Activated CD8-positive, alpha-beta memory T cell treated with anti-CD3 and anti-CD28 coated beads for 48 hours (primary cell): ENCODE measurements at regions not wholly inside any gene's neighbourhood (a gene's known extent, or its start where the extent isn't known, plus 50 kb on each side); places are given as distances from the start of the nearest gene placed in this dataset.

Experiments used
- DNase-seq, 3 experiments: peaks; one replicate each; pipeline ENCODE4 v3.0.0-alpha.2; 2020; ENCODE audit warnings: low read depth in 2 of 3, low spot score in 2 of 3

DNA sequence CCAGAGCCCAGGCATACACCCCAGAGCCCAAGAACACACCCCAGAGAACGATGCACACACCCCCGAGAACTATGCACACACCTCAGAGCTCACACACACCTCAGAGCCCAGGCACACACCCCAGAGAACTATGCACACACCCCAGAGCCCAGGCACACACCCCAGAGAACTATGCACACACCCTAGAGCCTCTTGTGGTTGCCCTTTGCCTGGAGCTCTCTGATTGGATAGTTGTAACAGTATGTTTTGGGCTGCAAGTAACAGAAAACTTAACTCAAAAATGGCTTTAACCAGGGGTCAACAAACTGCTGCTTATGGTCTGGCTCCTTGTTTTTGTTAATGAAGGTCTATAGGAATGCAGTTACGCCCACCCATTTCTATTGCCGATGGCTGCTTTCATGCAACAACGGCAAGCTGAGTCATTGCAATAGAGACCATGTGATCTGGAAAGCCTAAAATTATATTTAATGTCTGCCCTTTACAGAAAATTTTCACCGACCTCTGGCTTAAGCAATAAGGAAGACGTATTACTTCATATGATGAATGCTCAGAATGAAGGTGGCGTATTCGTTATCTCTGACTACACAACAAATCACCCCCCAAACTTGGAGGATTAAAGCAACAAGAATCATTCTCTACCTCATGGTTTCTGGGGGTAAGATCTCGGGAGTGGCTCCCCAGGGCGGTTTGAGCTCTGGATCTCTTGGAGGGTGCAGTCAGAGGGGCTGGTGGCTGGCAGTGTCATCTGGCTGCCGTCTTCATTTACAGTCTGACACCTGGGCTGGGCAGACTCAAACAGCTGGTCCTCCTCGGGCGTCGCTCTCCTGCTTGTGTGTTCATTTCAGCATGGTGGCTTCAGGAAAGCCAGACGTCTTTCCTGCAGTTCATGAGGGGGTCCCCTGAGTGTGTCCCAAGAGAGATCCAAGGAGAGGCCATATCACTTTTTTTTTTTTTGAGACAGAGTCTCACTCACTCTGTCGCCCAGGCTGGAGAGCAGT, 66.3 kb upstream of the NCOR2 start:
- no peak for DNase-seq

DNA sequence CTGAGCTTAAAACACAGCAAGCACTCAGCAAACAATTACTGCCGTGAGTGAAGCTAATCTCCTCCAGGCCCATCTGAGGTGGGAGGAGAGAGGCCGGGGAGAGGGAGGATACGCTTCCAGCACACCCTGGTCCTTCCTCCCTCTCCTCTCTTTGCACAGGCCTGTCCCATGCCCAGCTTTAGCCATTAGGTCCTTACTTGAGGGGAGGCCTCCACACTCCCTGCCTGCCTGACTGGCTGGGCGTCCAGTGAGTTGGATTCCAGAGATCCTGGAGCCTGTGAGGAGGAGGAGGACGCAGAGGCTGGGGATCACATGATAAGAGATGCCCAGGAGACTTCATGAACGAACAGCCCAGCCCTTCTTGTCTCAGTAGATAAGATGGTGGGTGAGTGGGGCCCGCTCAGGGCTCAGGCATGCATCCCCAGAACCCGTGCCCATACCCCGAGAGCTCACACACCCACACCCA, 65.1 kb upstream of the NCOR2 start:
- no peak for DNase-seq

DNA sequence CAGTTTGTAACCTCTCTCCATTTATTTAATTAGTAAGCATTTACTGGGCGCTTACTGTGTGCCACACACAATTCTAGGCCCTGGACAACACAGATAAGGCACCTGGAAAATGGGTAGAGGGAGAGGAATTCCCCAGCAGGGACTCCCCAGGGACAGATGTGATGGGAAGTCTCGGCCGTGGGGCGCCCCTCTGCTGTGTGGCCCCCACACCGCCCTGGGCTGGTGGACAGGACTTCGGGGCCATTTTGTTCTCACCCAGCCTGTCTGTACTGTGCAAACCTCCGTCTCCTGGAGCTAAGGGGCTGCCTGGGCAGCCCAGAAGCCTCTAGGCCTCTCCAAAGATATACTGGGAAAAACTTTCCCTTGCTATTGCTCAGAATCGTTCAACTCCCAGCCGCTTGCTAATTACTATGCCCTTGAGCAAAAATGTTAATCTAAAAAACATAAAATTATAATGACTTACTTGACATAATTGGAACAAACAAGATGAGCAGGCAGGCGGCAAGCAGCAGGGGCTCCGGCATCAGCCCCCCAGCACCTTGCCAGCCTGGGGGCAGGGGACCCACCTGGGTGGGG, 64.4 kb upstream of the NCOR2 start:
- DNase-seq, result no peak

DNA sequence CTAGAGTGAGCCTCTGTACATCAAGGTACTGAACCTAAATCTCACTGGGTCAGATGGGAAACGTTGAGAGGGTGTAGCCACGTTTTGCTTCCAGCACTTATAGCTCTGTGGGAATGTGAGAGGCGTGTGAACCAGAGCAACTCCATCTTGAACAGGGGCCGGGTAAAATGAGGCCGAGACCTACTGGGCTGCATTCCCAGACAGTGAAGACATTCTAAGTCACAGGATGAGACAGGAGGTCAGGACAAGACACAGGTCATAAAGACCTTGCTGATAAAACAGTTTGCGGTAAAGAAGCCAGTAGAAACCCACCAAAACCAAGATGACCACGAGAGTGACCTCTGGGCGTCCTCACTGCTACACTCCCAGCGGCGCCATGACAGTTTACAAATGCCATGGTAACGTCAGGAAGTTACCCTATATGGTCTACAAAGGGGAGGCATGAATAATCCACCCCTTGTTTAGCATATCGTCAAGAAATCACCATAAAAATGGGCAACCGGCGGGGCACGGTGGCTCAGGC, 63.4 kb upstream of the NCOR2 start:
- no peak for DNase-seq

DNA sequence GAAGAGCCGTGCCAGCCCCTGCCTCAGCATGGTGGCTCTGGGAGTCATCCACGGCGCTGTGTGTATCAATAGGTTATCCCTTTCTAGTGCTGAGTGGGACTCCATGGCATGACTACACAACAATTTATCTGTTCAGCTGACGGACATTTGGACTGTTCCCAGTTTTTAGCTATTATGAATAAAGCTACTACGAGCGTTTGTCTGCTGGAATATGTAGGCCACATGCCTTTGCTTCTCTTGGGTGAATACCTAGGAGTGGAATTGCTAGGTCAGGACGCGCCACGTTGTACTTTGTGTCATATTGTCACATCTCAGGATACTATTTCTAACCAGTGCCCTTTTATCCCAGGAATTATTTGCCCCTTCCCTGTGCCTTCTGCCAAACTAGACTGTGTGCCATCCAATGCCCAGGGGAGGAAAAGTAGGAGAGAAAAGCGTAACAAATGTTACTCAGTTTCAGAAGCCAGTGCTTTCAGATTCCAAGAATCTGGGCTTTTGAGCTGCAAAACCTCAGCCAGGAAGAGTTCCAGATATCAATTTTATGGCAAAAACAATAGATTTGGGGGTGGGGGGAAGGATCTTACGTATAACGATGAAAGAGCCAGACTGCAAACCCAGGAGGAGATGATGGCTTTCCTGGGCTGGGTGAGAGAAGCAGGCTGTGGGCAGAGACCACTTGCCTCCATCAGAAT, 62.5 kb upstream of the NCOR2 start:
- no peak for DNase-seq

DNA sequence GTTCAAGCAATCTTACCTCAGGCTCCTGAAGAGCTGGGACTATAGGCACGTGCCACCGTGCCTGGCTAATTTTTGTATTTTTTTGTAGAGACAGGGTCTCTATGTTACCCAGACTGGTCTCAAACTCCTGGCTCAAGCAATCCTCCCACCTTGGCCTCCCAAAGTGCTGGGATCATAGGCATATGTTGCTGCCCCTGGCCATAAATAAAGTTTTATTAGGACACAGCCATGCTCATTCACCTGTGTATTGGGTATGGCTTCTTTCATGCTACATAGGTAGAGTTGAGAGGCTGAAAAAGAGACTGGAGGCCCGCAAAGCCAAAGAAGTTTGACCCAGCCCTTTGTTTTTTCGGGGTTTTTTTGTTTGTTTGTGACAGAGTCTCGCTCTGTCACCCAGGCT, 61.7 kb upstream of the NCOR2 start:
- no peak for DNase-seq

DNA sequence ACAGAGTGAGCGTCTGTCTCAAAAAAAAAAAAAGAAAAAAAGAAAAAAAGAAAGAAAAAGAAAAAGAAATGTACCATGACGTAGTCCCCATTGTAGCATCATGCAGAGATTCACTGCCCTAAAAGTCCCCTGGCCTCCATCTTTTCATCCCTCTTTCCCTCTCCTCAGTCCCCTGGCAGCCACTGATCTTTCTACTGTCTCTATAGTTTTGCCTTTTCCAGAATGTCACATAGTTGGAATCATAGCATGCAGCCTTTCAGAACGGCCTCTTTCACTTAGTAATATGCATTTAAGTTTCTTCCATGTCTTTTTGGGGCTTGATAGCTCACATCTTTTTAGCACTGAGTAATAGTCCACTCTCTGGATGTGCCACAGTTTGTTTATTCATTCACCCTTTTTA, 60.5 kb upstream of the NCOR2 start:
- no peak for DNase-seq

DNA sequence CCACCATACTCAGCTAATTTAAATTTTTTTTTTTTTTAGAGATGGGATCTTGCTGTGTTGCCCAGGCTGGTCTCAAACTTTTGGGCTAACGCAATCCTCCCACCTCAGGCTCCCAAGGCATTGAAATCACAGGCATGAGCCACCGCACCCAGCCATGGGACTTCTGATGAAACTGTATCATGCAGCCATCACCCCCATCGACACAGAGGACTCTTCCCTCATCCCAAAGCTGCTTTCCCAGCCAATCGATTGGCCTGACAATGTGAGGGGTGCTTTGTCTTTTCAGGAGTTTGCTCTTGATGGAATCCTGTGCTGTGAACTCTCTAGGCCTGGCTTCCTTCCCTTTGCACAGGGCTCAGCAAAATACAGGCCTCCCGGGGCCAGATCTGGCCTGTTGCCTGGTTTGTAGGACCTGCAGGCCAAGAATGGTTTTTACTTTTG, 59.6 kb upstream of the NCOR2 start:
- no peak for DNase-seq

DNA sequence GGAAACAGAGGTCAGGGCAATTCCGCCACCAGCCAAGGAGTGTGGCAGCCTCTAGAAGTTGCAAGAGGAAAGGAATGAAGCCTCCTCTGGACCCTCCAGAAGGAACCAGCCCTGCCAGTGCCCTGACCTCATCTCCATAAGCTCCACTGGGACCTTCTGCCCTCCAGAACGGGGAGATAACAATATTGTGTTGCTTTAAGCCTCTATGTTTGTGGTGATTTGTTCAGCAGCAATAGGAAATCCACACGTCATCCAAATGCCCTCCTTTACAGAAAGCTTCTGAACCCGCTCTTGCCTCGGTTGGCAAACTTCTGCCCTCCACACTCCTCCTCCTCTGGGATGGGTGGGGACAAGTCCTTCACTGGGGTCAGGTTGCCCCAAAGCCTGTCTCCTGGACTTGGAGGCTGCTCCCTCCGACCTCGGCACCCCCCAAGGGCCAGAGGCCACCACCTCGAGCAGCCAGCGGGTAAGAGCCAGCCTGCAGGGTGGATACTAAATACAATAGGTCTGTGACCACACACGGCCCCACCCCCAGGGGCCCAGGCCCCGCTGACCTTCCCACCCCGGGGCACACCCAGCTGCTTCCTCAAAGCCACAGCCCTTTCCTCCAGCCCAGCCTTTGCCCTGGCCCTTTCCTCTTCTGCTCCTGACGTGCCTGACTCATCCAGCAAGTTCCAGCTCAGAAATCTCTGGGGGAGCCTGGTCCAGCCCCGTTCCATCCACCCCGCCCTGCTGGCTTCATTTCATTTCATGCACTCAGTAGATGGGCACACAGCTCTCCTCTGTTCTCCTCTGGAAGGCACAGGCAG, 58.7 kb upstream of the NCOR2 start:
- DNase-seq, result no peak

DNA sequence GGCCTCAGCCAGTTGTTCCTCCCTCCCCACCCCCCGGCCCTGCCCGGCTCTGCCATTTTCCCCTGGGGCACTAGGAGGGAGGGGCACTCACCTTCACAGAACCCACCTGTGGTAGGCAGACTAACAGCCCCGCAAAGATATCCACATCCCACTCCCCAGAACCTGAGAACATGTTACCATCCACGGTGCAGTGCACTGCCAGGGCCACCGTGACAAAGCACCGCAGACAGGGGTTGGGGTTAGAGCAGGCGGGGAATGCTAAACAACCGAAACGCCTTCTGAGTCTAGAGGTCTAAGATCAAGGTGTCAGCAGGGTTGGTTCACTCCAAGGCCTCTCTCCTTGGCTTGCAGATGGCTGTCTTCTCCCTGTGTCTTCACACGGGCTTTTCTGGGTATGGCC, 57.4 kb upstream of the NCOR2 start:
- no peak for DNase-seq

DNA sequence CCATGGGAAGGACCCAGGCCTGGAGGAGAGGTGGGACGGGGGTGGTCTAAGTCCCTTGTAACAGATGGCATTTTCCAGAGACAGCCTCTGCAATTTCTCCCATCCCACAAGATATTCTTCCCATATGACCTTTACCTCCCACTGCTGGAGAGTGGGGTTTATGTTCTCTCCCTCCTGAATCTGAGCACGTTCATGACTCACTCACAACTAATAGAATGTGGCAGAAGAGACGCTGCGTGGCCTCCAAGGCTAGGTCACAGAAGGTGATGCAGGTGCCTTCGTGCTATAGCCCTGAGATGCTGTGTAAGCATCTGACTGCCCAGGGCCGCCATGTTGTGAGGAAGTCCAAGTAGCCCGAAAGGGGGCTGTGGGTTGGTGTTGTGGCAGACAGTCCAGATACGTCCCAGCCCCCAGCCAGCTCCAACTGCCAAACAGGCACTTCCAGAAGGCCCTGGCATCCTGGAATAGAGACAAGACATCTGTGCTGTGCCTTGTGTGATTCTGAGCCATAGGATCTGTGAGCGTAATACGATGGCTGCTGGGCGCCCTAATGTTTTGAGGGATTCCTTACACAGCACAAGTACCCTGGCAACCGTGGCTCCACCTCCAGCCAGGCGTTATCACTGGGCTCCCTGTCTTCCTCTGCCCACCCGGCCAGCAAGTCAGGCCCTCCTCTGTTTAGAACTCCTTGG, 56.1 kb upstream of the NCOR2 start:
- no peak for DNase-seq

DNA sequence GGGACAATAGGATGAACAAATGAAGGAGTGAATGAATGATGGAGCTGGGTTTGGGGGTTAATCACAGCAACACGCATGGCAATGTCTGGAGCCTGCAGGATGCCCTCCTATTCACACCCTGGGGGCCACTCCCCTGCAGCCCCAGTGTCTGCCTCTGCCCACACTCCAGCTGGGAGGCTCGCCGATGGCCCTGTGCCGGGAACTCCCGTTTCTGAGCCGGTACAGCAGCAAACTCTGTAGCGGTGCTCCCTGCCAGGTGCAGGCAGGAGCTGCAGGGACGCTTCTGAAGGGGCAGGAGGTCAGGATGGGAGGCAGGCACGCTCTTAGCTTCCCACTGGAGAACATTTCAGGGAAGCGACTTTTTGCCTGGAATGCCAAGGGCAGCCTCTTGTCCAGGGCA, 55.4 kb upstream of the NCOR2 start:
- no peak for DNase-seq

DNA sequence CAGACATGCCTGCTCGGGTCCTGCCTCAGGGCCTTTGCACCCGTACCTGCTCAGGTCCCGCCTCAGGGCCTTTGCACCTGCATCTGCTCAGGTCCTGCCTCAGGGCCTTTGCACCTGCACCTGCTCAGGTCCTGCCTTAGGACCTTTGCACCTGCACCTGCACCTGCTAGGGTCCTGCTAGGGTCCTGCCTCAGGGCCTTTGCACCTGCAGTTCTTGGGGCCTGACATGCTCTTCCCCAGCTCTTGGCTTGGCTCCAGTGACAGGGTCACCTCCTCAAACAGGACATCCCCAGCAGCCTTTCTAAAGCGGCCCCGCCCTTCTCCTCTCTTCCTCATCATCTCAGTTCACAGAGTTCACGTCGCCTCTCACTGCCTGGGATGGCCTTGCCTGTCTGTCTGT, 54.9 kb upstream of the NCOR2 start:
- no peak for DNase-seq

DNA sequence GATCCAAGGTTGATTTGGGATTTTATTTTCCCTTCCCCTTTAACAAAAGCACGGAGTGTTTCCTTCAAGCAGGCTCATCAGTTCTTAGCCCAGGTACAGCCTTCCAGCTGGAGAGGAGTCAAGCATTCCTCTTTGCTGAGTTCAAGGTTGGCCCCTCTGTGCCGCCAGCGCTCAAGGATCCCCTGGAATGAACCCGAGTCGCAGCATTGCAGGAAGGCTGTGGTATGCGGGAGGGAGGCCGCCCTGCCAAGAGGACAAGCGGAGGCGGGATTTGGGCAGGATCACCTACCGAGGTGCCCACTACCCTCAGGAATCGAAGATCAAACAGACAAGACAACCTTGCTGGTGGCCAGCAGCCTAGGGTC, 53.9 kb upstream of the NCOR2 start:
- DNase-seq, result no peak

DNA sequence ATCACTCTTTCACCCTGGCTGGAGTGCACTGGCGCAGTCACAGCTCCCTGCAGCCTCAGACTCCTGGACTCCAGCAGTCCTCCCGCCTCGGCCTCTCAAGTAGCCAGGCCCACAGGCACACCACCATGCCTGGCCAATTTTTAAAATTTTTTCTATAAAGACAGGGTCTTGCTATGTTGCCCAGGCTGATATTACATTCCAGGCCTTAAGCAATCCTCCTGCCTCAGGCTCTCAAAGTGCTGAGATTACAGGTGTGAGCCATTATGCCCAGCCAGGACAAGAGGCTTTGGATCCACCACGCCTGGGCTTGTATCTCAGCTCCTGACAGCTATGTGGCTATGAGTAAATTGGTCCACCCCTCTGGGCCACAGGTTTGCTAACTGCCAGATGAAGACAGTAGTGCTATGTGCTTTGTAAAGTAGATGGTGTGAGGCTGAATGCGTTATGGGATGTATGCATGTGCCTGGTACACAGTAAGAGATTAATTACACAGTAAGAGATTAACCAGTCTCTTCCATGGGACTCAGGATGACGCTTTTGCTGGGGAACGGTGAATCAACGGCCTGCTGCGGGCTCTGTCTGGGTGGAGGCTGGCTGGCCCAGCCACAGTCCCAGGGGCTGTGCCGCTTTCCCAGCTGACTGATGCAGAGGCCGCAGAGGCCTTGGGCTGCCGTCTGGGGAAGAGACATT, 53.3 kb upstream of the NCOR2 start:
- DNase-seq, result no peak

DNA sequence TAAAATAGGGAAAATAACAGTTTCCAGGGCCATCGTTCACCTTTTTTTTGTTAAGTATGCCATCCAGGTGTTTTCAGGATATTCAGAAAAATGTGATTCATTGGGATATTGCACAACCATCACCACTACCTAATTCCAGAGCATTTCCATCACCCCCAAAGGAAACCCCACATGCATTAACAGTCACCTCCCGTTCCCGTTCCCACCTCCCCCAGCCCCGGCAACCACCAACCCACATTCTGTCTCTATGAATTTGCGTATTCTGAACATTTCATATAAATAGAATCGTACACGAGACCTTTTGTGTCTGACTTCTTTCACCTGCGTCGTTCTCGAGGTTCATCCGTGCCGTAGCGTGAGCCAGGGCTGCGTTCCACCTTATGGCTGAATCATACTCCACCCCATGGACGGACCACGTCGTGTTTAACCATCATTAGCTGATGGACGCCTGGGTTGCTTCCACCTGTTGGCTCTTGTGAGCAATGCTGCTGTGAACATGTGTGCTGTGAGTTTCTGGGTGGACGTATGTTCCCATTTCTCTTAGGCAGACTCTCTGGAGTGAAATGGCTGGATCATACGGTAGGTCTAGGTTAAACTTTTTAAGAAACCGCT, 51.0 kb upstream of the NCOR2 start:
- no peak for DNase-seq

DNA sequence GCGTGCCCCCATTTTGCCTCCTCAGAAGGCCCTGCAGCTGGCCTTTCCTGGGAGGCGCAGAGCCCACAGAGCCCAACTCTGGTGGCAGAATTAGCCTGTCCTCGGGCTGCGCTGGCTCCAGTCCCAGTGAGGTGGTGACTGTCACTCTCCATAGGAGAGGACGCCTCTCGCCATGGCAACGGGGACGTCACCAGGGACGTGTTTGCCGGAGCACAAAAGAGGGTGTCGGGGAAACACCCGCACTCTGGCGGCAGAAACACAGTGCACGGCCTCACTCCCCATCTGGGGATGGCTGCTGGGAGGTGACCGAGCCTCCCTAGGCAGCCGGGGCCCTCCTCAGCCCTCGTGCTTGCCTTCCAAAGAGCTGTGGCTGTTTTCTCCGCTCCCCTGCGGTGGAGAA, 50.2 kb upstream of the NCOR2 start:
- no peak for DNase-seq
